Heart left ventricle (tissue), 13 donors: ENCODE measurements at regions not wholly inside any gene's neighbourhood (a gene's known extent, or its start where the extent isn't known, plus 50 kb on each side); places are given as distances from the start of the nearest gene placed in this dataset.

Experiments
- CTCF ChIP-seq, 12 donors: fragments of 200-600 bp; sonication (generic) in 4 of 12; IDR thresholded peaks; one replicate each; pipeline versions ENCODE4 v1.5.0 to v1.8.0; 2018 to 2022; ENCODE audit warnings: antibody characterized with exemption in 12 of 12, mild to moderate bottlenecking in 5 of 12
- POLR2A ChIP-seq, 2 donors: fragments of 450-650 bp; IDR thresholded peaks; one replicate each; pipeline ENCODE4 v1.6.1; 2017; ENCODE audit warnings: antibody characterized with exemption in 2 of 2, mild to moderate bottlenecking in 2 of 2, moderate library complexity in 2 of 2
- donor health status: ischemic (EF 13 %, LVEDD 7.1; RV severe dilation, severe dysfunction).
- donor health status: DM: no; HTN: yes; CAD: no.
- donor health status: DM: no; HTN: no; CAD: no.
- donor health status: ischemic (EF 25% LVEDD 6.9; RV normal size, moderate dysfunction).
- donor health status: ischemic (EF 25% LVEDD 5.7; RV mildly dilated, moderate dysfunction).
- donor health status: ischemic (EF 35%, LVEDD 5.7; RV mildly dilated, moderate dysfunction).
- donor health status: nonischemic (EF 11% LVEDD 7.7; RV severe dilation, severe dysfunction).
- donor health status: DM: yes; HTN: yes; CAD: no.
- donor health status: PGD.
- donor health status: ischemic (EF 29% LVEDD 5.4; RV normal size, mild dysfunction).
- donor health status: nonischemic (EF 23%, LVEDD 6.1; RV moderate dilation, normal function).

- TF ChIP-seq CTCF (IDR thresholded peaks at IDR 0.05) (no peak), POLR2A (IDR thresholded peaks at IDR 0.05) (no peak)
Measured at GRCh38 chr4:137934046-137934445, 308.1 kb downstream of the SLC7A11 start.
